ENCODE measurements at regions not wholly inside any gene's neighbourhood (a gene's known extent, or its start where the extent isn't known, plus 50 kb on each side); places are given as distances from the start of the nearest gene placed in this dataset.
A peak's percentile ranks its signal among the peaks of the same experiment; 100 is the strongest.

DNA sequence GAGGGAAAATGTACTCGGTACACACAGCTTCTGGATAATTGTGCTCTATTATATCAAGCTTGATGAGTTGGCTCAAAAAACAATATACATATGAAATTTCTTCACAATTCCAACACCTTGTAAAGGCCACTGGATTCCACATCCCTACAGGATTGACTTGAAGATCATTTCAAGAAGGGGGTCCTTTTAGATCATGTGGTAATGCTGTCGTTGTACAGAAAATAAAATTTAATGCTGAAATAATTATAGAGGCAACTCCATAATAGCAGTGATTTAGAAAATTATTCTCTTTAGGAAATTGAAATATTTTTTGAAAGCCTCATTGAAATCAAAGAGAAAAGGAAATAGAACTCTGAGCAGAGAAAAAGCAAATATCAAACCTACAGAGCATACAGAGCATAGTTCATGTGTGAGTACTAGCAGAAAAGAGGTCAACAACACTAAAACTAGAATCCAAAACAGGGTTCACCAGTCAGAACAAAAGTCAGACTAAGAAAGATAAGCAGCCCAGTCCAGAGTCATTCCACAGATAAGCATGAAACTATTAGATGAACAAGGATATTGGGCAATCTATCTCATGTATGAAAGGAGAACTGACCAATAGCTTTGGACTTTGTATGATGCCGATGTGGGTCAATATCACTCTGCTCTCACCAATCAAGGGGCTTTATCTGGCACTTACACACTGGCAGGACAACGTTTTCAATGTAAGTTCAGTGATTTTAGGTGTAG is 79.5 kb upstream of the PALMD start (continued):
- TF ChIP-seq ZNF468 (CRISPR knock-in tag; IDR thresholded peaks at IDR 0.05) (no peak), MEF2D (CRISPR knock-in tag; IDR thresholded peaks at IDR 0.05) (peak; percentile 48; the same call in 1 of the 2 replicates), MAFG (CRISPR knock-in tag; IDR thresholded peaks at IDR 0.05) (no peak), ZNF160 (CRISPR knock-in tag; IDR thresholded peaks at IDR 0.05) (no peak), GTF3A (CRISPR knock-in tag; conservative IDR thresholded peaks at IDR 0.05) (no peak), HOXA9 (CRISPR knock-in tag; IDR thresholded peaks at IDR 0.05; ENCODE audit: borderline replicate concordance) (no peak), CCAR2 (optimal IDR thresholded peaks at IDR 0.05; ENCODE audit: low read depth, low read length) (no peak), ZNF382 (CRISPR knock-in tag; IDR thresholded peaks at IDR 0.05; ENCODE audit: borderline replicate concordance) (no peak), ZNF343 (CRISPR knock-in tag; IDR thresholded peaks at IDR 0.05) (no peak), TAF1 (CRISPR knock-in tag; IDR thresholded peaks at IDR 0.05) (no peak), TP53 (CRISPR knock-in tag; conservative IDR thresholded peaks at IDR 0.05) (no peak), AGO2 (optimal IDR thresholded peaks at IDR 0.05; ENCODE audit: low read depth, low read length) (no peak), HOXA7 (CRISPR knock-in tag; IDR thresholded peaks at IDR 0.05) (no peak), CREM (IDR thresholded peaks at IDR 0.05) (peak; percentile 84), CREM (CRISPR knock-in tag; IDR thresholded peaks at IDR 0.05) (no peak), PCBP1 (IDR thresholded peaks at IDR 0.05; ENCODE audit: borderline replicate concordance, low read depth, low read length) (no peak), ZNF235 (CRISPR knock-in tag; IDR thresholded peaks at IDR 0.05; ENCODE audit: borderline replicate concordance) (no peak), KLF6 (CRISPR knock-in tag; IDR thresholded peaks at IDR 0.05) (no peak), KLF15 (CRISPR knock-in tag; IDR thresholded peaks at IDR 0.05; ENCODE audit: borderline replicate concordance) (no peak), REL (CRISPR knock-in tag; conservative IDR thresholded peaks at IDR 0.05) (no peak), ZNF260 (CRISPR knock-in tag; IDR thresholded peaks at IDR 0.05; ENCODE audit: borderline replicate concordance, low read depth) (no peak)
- TF ChIP-seq, protein P1, sequence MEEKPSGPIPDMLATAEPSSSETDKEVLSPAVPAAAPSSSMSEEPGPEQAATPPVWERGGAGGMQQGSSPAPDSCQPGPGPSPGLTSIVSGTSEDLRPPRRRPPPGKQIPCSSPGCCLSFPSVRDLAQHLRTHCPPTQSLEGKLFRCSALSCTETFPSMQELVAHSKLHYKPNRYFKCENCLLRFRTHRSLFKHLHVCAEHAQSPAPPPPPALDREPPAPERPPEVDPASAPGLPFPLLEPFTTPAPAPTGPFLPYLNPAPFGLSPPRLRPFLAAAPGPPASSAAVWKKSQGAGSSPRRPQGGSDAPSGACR (CRISPR knock-in tag; IDR thresholded peaks at IDR 0.05) = no peak
- TF ChIP-seq, protein P2, sequence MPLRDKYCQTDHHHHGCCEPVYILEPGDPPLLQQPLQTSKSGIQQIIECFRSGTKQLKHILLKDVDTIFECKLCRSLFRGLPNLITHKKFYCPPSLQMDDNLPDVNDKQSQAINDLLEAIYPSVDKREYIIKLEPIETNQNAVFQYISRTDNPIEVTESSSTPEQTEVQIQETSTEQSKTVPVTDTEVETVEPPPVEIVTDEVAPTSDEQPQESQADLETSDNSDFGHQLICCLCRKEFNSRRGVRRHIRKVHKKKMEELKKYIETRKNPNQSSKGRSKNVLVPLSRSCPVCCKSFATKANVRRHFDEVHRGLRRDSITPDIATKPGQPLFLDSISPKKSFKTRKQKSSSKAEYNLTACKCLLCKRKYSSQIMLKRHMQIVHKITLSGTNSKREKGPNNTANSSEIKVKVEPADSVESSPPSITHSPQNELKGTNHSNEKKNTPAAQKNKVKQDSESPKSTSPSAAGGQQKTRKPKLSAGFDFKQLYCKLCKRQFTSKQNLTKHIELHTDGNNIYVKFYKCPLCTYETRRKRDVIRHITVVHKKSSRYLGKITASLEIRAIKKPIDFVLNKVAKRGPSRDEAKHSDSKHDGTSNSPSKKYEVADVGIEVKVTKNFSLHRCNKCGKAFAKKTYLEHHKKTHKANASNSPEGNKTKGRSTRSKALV (CRISPR knock-in tag; IDR thresholded peaks at IDR 0.05) = no peak
- TF ChIP-seq, protein P3, sequence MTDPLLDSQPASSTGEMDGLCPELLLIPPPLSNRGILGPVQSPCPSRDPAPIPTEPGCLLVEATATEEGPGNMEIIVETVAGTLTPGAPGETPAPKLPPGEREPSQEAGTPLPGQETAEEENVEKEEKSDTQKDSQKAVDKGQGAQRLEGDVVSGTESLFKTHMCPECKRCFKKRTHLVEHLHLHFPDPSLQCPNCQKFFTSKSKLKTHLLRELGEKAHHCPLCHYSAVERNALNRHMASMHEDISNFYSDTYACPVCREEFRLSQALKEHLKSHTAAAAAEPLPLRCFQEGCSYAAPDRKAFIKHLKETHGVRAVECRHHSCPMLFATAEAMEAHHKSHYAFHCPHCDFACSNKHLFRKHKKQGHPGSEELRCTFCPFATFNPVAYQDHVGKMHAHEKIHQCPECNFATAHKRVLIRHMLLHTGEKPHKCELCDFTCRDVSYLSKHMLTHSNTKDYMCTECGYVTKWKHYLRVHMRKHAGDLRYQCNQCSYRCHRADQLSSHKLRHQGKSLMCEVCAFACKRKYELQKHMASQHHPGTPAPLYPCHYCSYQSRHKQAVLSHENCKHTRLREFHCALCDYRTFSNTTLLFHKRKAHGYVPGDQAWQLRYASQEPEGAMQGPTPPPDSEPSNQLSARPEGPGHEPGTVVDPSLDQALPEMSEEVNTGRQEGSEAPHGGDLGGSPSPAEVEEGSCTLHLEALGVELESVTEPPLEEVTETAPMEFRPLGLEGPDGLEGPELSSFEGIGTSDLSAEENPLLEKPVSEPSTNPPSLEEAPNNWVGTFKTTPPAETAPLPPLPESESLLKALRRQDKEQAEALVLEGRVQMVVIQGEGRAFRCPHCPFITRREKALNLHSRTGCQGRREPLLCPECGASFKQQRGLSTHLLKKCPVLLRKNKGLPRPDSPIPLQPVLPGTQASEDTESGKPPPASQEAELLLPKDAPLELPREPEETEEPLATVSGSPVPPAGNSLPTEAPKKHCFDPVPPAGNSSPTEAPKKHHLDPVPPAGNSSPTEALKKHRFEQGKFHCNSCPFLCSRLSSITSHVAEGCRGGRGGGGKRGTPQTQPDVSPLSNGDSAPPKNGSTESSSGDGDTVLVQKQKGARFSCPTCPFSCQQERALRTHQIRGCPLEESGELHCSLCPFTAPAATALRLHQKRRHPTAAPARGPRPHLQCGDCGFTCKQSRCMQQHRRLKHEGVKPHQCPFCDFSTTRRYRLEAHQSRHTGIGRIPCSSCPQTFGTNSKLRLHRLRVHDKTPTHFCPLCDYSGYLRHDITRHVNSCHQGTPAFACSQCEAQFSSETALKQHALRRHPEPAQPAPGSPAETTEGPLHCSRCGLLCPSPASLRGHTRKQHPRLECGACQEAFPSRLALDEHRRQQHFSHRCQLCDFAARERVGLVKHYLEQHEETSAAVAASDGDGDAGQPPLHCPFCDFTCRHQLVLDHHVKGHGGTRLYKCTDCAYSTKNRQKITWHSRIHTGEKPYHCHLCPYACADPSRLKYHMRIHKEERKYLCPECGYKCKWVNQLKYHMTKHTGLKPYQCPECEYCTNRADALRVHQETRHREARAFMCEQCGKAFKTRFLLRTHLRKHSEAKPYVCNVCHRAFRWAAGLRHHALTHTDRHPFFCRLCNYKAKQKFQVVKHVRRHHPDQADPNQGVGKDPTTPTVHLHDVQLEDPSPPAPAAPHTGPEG (CRISPR knock-in tag; IDR thresholded peaks at IDR 0.05) = no peak
